ENCODE measurements at regions not wholly inside any gene's neighbourhood (a gene's known extent, or its start where the extent isn't known, plus 50 kb on each side); places are given as distances from the start of the nearest gene placed in this dataset.

- peaks cover 0 to 4% (median 0%) of the 10 kb centered on the region in 8 donors for H3K9me3 Mint-ChIP-seq
Observed at GRCh38 chr5:96196407-96196806, 234.8 kb upstream of the ELL2 start.

GRCh38 chr5:96195123-96195522 lies 233.5 kb upstream of the ELL2 start:
- H3K27me3 Mint-ChIP-seq, result peaks cover 1 to 6% of the 10 kb centered on the region in 2 donors
- no peak overlapping the region for H3K4me3 Mint-ChIP-seq
- H3K36me3 ChIP-seq (ENCODE audit: insufficient read depth, low read length), result no peaks in the 10 kb centered on the region
- intact Hi-C loops (cut with micrococcal nuclease), result no loop called here
- CTCF ChIA-PET (ENCODE audit: partially characterized antibody), result no interaction called here
- no peak overlapping the region for H3K27ac ChIP-seq (ENCODE audit: low read depth, low read length)
- H3K4me3 ChIP-seq (ENCODE audit: low read length in 2 of 2), result no peak overlapping the region
- no peak for DNase-seq
- H3K4me1 ChIP-seq (ENCODE audit: insufficient read depth, low read length), result no peaks in the 10 kb centered on the region
- H3K4me1 Mint-ChIP-seq, result no peaks in the 10 kb centered on the region
- H3K9me3 Mint-ChIP-seq, result peaks cover 0 to 4% (median 0%) of the 10 kb centered on the region in 8 donors
- no peaks in the 10 kb centered on the region for H3K36me3 Mint-ChIP-seq
- H3K27me3 ChIP-seq (ENCODE audit: insufficient read depth, low read length), result no peaks in the 10 kb centered on the region
- no peak overlapping the region for H3K27ac Mint-ChIP-seq
- H3K9me3 ChIP-seq (ENCODE audit: control insufficient read depth in 1 of 2, low read length in 2 of 2), result no peaks in the 10 kb centered on the region
- POLR2A ChIA-PET (ENCODE audit: partially characterized antibody), result no interaction called here

More at GRCh38 chr5:96196407-96196806, 234.8 kb upstream of the ELL2 start:
- Mint-ChIP-seq H3K4me3 (no peak overlapping the region), H3K36me3 (no peaks in the 10 kb centered on the region), H3K4me1 (no peaks in the 10 kb centered on the region), H3K27me3 (peaks cover 4 to 9% of the 10 kb centered on the region in 2 donors), H3K27ac (no peak overlapping the region)
- Histone ChIP-seq H3K4me3 (ENCODE audit: low read length in 2 of 2) (no peak overlapping the region), H3K27ac (ENCODE audit: low read depth, low read length) (no peak overlapping the region), H3K4me1 (ENCODE audit: insufficient read depth, low read length) (no peaks in the 10 kb centered on the region), H3K27me3 (ENCODE audit: insufficient read depth, low read length) (no peaks in the 10 kb centered on the region), H3K9me3 (ENCODE audit: control insufficient read depth in 1 of 2, low read length in 2 of 2) (no peaks in the 10 kb centered on the region), H3K36me3 (ENCODE audit: insufficient read depth, low read length) (no peaks in the 10 kb centered on the region)
- intact Hi-C loops (cut with micrococcal nuclease), result no loop called here
- ChIA-PET POLR2A (ENCODE audit: partially characterized antibody) (no interaction called here), CTCF (ENCODE audit: partially characterized antibody) (no interaction called here)
- DNase-seq, result no peak

DNA sequence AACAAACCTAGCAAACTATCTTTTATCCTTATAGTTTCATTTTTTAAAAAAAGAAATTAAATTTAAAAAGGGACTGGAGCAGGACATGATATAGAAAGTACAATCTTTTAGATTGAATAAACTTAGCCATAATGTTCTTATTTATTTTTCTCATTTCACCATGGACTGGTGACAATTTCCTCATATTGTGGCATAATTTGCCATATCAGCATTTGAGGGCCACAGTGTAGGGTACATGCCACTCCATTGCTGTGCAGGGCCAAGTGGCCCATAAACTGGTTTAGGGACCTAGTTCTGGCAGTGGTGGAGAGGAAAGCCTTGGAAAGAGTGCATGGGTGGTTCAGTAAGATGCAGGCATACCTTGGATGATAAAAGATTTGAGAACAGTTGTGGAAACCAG lies 232.9 kb upstream of the ELL2 start:
- no peaks in the 10 kb centered on the region for H3K4me1 ChIP-seq (ENCODE audit: insufficient read depth, low read length)
- Mint-ChIP-seq H3K9me3 (peaks cover 0 to 4% (median 0%) of the 10 kb centered on the region in 8 donors), H3K4me1 (no peaks in the 10 kb centered on the region), H3K27ac (no peak overlapping the region), H3K4me3 (no peak overlapping the region), H3K27me3 (peaks cover 1 to 6% of the 10 kb centered on the region in 2 donors), H3K36me3 (no peaks in the 10 kb centered on the region)
- intact Hi-C loops (cut with micrococcal nuclease), result no loop called here
- H3K36me3 ChIP-seq (ENCODE audit: insufficient read depth, low read length), result no peaks in the 10 kb centered on the region
- H3K9me3 ChIP-seq (ENCODE audit: control insufficient read depth in 1 of 2, low read length in 2 of 2), result no peaks in the 10 kb centered on the region
- H3K4me3 ChIP-seq (ENCODE audit: low read length in 2 of 2), result no peak overlapping the region
- DNase-seq, result no peak
- no peaks in the 10 kb centered on the region for H3K27me3 ChIP-seq (ENCODE audit: insufficient read depth, low read length)
- H3K27ac ChIP-seq (ENCODE audit: low read depth, low read length), result no peak overlapping the region
- ChIA-PET CTCF (ENCODE audit: partially characterized antibody) (no interaction called here), POLR2A (ENCODE audit: partially characterized antibody) (no interaction called here)

DNA sequence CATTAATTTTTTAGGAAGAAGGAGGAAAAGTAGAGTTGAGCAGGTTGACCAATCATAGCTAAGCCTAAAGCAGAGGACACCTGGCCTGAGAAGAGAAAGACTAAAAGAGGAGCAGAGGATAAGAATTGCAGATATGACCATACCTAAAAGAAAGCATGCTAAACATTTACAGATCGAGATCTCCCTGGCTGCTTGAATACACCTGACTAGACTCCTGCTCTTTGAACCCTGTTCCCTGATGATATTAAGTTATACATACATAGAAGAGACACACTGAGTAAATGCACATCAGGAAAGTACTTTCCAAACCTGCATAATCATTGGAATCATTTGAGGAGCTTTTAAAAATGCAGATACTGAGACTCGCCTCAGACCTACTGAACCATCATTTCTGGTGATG lies 232.3 kb upstream of the ELL2 start:
- Histone ChIP-seq H3K9me3 (ENCODE audit: control insufficient read depth in 1 of 2, low read length in 2 of 2) (no peaks in the 10 kb centered on the region), H3K4me1 (ENCODE audit: insufficient read depth, low read length) (no peaks in the 10 kb centered on the region), H3K36me3 (ENCODE audit: insufficient read depth, low read length) (no peaks in the 10 kb centered on the region), H3K4me3 (ENCODE audit: low read length in 2 of 2) (no peak overlapping the region), H3K27ac (ENCODE audit: low read depth, low read length) (no peak overlapping the region), H3K27me3 (ENCODE audit: insufficient read depth, low read length) (no peaks in the 10 kb centered on the region)
- Mint-ChIP-seq H3K36me3 (no peaks in the 10 kb centered on the region), H3K27ac (no peak overlapping the region), H3K4me3 (no peak overlapping the region), H3K9me3 (peaks cover 0 to 4% (median 0%) of the 10 kb centered on the region in 8 donors), H3K27me3 (peaks cover 4 to 10% of the 10 kb centered on the region in 2 donors), H3K4me1 (no peaks in the 10 kb centered on the region)
- ChIA-PET CTCF (ENCODE audit: partially characterized antibody) (no interaction called here), POLR2A (ENCODE audit: partially characterized antibody) (no interaction called here)
- no peak for DNase-seq
- intact Hi-C loops (cut with micrococcal nuclease), result no loop called here

GRCh38 chr5:96189987-96190386 lies 228.3 kb upstream of the ELL2 start:
- Mint-ChIP-seq H3K27me3 (peaks cover 4 to 8% of the 10 kb centered on the region in 2 donors), H3K4me3 (no peak overlapping the region), H3K27ac (no peak overlapping the region), H3K9me3 (peaks cover 0 to 9% (median under 1%) of the 10 kb centered on the region in 8 donors), H3K4me1 (no peaks in the 10 kb centered on the region), H3K36me3 (no peaks in the 10 kb centered on the region)
- no peaks in the 10 kb centered on the region for H3K4me1 ChIP-seq (ENCODE audit: insufficient read depth, low read length)
- H3K36me3 ChIP-seq (ENCODE audit: insufficient read depth, low read length), result no peaks in the 10 kb centered on the region
- H3K27ac ChIP-seq (ENCODE audit: low read depth, low read length), result no peak overlapping the region
- intact Hi-C loops (cut with micrococcal nuclease), result no loop called here
- CTCF ChIA-PET (ENCODE audit: partially characterized antibody), result no interaction called here
- no peaks in the 10 kb centered on the region for H3K27me3 ChIP-seq (ENCODE audit: insufficient read depth, low read length)
- H3K9me3 ChIP-seq (ENCODE audit: control insufficient read depth in 1 of 2, low read length in 2 of 2), result no peaks in the 10 kb centered on the region
- no peak for DNase-seq
- H3K4me3 ChIP-seq (ENCODE audit: low read length in 2 of 2), result no peak overlapping the region
- POLR2A ChIA-PET (ENCODE audit: partially characterized antibody), result no interaction called here

- Mint-ChIP-seq H3K27me3 (peaks cover 4 to 8% of the 10 kb centered on the region in 2 donors), H3K27ac (no peak overlapping the region), H3K9me3 (peaks cover 0 to 11% (median 3%) of the 10 kb centered on the region in 8 donors), H3K4me3 (no peak overlapping the region), H3K4me1 (no peaks in the 10 kb centered on the region), H3K36me3 (no peaks in the 10 kb centered on the region)
- H3K4me1 ChIP-seq (ENCODE audit: insufficient read depth, low read length), result no peaks in the 10 kb centered on the region
- H3K27me3 ChIP-seq (ENCODE audit: insufficient read depth, low read length), result no peaks in the 10 kb centered on the region
- no peaks in the 10 kb centered on the region for H3K9me3 ChIP-seq (ENCODE audit: control insufficient read depth in 1 of 2, low read length in 2 of 2)
- ChIA-PET POLR2A (ENCODE audit: partially characterized antibody) (no interaction called here), CTCF (ENCODE audit: partially characterized antibody) (no interaction called here)
- no peak for DNase-seq
- no peaks in the 10 kb centered on the region for H3K36me3 ChIP-seq (ENCODE audit: insufficient read depth, low read length)
- no peak overlapping the region for H3K4me3 ChIP-seq (ENCODE audit: low read length in 2 of 2)
- intact Hi-C loops (cut with micrococcal nuclease), result no loop called here
- H3K27ac ChIP-seq (ENCODE audit: low read depth, low read length), result no peak overlapping the region
Observed at GRCh38 chr5:96189028-96189826, 227.6 kb upstream of the ELL2 start.

DNA sequence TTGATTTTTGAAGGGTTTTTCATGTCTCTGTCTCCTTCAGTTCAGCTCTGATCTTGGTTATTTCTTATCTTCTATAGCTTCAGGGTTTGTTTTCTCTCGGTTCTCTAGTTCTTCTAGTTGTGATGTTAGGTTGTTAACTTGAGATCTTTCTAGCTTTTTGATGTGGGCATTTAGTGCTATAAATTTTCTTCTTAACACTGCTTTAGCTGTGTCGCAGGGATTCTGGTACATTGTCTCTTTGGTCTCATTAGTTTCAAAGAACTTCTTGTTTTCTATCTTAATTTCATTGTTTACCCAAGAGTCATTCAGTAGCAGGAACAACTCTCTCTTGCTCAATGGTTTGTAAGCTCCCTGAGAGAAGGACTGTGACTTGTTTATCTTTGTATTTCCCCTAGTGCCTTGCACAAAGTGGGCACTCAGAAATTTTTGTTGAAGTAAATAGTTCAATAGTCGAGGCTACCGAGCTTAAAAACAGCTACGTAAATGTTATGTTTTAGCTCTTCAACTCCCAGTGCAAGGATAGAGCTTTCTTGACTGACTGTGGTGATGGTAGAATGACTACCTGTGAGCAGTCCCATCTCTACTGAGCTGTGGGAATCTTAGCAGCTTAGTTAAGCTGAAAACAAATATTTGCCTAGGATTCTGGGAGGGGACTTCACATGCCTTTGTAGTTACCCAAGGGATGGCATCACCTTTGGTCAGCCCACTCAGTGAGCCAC lies 225.8 kb upstream of the ELL2 start:
- Mint-ChIP-seq H3K36me3 (no peaks in the 10 kb centered on the region), H3K27ac (no peak overlapping the region), H3K4me3 (no peak overlapping the region), H3K9me3 (peaks cover 0 to 11% (median 4%) of the 10 kb centered on the region in 8 donors), H3K4me1 (no peaks in the 10 kb centered on the region), H3K27me3 (peaks cover 4 to 8% of the 10 kb centered on the region in 2 donors)
- DNase-seq, result no peak
- Histone ChIP-seq H3K4me3 (ENCODE audit: low read length in 2 of 2) (no peak overlapping the region), H3K4me1 (ENCODE audit: insufficient read depth, low read length) (no peaks in the 10 kb centered on the region), H3K27ac (ENCODE audit: low read depth, low read length) (no peak overlapping the region), H3K36me3 (ENCODE audit: insufficient read depth, low read length) (no peaks in the 10 kb centered on the region), H3K27me3 (ENCODE audit: insufficient read depth, low read length) (no peaks in the 10 kb centered on the region), H3K9me3 (ENCODE audit: control insufficient read depth in 1 of 2, low read length in 2 of 2) (no peaks in the 10 kb centered on the region)
- intact Hi-C loops (cut with micrococcal nuclease), result no loop called here
- ChIA-PET POLR2A (ENCODE audit: partially characterized antibody) (no interaction called here), CTCF (ENCODE audit: partially characterized antibody) (no interaction called here)
